Transverse colon (tissue), 4 donors: ENCODE measurements at regions not wholly inside any gene's neighbourhood (a gene's known extent, or its start where the extent isn't known, plus 50 kb on each side); places are given as distances from the start of the nearest gene placed in this dataset.

Experiments
- DNase-seq: peaks from one replicate; pipeline ENCODE4 v3.0.0-alpha.2; 2019
- H3K27ac ChIP-seq, 4 donors: fragments of 200-600 bp; sonication (generic); 2 replicates each; pipeline ENCODE4 v1.5.1; 2016 to 2018; ENCODE audit warnings: inconsistent platforms in 4 of 4
- H3K27me3 ChIP-seq: fragments of 200-600 bp; sonication (generic); 2 replicates; pipeline ENCODE4 v1.5.1; 2017; ENCODE audit warnings: inconsistent platforms
- H3K36me3 ChIP-seq, 4 donors: fragments of 200-600 bp; sonication (generic); 2 replicates each; pipeline ENCODE4 v1.5.1; 2017 to 2019; ENCODE audit warnings: inconsistent platforms in 4 of 4
- H3K4me1 ChIP-seq, 4 donors: fragments of 200-600 bp; sonication (generic); 2 replicates each; pipeline ENCODE4 v1.5.1; 2017 to 2020; ENCODE audit warnings: inconsistent platforms in 4 of 4
- H3K4me3 ChIP-seq, 4 donors: fragments of 200-600 bp; sonication (generic); 1 replicate in 1 of 4; 2 replicates in 3 of 4; pipeline versions ENCODE4 v1.5.1 to v1.6.1; 2017 to 2019; ENCODE audit warnings: inconsistent platforms in 4 of 4
- H3K9me3 ChIP-seq, 2 donors: fragments of 200-600 bp; sonication (generic); 2 replicates each; pipeline ENCODE4 v1.5.1; 2017 to 2019; ENCODE audit warnings: inconsistent platforms in 2 of 2
- CTCF ChIP-seq, 5 experiments: fragments of 200-600 bp in 3 of 5; fragments of 450-650 bp in 2 of 5; sonication (generic) in 3 of 5; IDR thresholded peaks; 1 replicate in 2 of 5; 2 replicates in 3 of 5; pipeline ENCODE4 v1.5.1; 2016 to 2017; ENCODE audit warnings: antibody characterized with exemption in 5 of 5, inconsistent platforms in 3 of 5, mild to moderate bottlenecking in 2 of 5, moderate library complexity in 1 of 5
- EP300 ChIP-seq: sonication (generic); formaldehyde crosslinking; IDR thresholded peaks from one replicate; pipeline ENCODE4 v1.6.1; 2017; ENCODE audit warnings: antibody characterized with exemption, low read depth
- POLR2A ChIP-seq: fragments of 450-650 bp; IDR thresholded peaks from one replicate; pipeline ENCODE4 v1.6.1; 2016; ENCODE audit warnings: antibody characterized with exemption, mild to moderate bottlenecking, moderate library complexity
- POLR2AphosphoS5 ChIP-seq, 3 donors: sonication (generic); formaldehyde crosslinking; IDR thresholded peaks; one replicate each; pipeline ENCODE4 v1.6.1; 2016; ENCODE audit warnings: antibody characterized with exemption in 3 of 3
- WGBS, 2 donors: methylation state at CpG; one replicate each; pipeline ENCODE4 v1.1.5; 2018; ENCODE audit warnings: low coverage in 1 of 2; 5-methylcytosine and 5-hydroxymethylcytosine counted together
- in situ Hi-C, 4 donors: fragments of 200-750 bp; cut with MboI; loops; one replicate each; pipeline versions ENCODE4 v1.15.0 to v1.15.1; 2017; ENCODE audit warnings: low sequenced_read_pairs in 3 of 4, low pct_ligation_motif_present in 1 of 4, low pct_unique_long_range_greater_than_20kb in 1 of 4
- intact Hi-C: fragments of 100-400 bp; cut with DNase I; formaldehyde crosslinking; loops from one replicate; pipeline ENCODE4 v1.15.1; 2023; ENCODE audit warnings: low total_unique reads

- intact Hi-C loops (no loop called here), in situ Hi-C loops (no loop called here)
- Histone ChIP-seq H3K9me3 (no peaks in the 10 kb centered on the region), H3K4me1 (no peaks in the 10 kb centered on the region), H3K27ac (no peak overlapping the region), H3K36me3 (no peaks in the 10 kb centered on the region), H3K27me3 (no peaks in the 10 kb centered on the region), H3K4me3 (no peak overlapping the region)
- no peak for TF ChIP-seq CTCF (IDR thresholded peaks at IDR 0.05)
- TF ChIP-seq POLR2AphosphoS5 (IDR thresholded peaks at IDR 0.05): no peak
- TF ChIP-seq EP300: no peak
- TF ChIP-seq POLR2A: no peak
- DNase-seq: no peak
- WGBS, 2 donors: 57 to 74% methylated on average over 3 to 5 of the region's 5 CpGs
Observed at GRCh38 chr10:61028861-61029361, 84.9 kb upstream of the RHOBTB1 start.

DNA sequence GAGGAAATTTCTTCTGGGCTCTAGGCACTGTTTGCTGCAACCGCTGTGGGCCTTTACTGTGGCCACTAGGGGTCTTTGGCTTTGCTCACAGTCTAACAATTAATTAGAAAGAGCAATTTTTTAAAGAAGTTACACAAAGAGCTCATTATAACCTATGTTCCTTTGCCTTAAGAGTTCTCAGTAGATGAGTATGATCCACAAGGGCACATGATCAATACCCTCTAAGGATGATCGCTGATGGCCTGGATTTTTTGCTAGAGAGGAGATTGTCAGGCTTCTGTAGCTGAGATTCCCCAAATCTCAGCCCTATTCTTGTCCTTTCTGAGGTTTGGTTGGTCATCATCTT, 80.8 kb upstream of the RHOBTB1 start:
- WGBS, 2 donors: 63 to 70% methylated on average over 1 to 2 of the region's 2 CpGs
- H3K27ac ChIP-seq: no peak overlapping the region
- intact Hi-C loops: no loop called here
- H3K9me3 ChIP-seq: no peaks in the 10 kb centered on the region
- H3K4me3 ChIP-seq: no peak overlapping the region
- no peaks in the 10 kb centered on the region for H3K36me3 ChIP-seq
- H3K4me1 ChIP-seq: no peaks in the 10 kb centered on the region
- no peak for DNase-seq
- in situ Hi-C loops: no loop called here
- no peaks in the 10 kb centered on the region for H3K27me3 ChIP-seq
- TF ChIP-seq POLR2A: no peak
- peak in 4 of 5 experiments; percentile 7 to 31 (median 18) for TF ChIP-seq CTCF (IDR thresholded peaks at IDR 0.05)

GRCh38 chr10:61024151-61024855, 80.3 kb upstream of the RHOBTB1 start:
- in situ Hi-C loops: no loop called here
- no peak overlapping the region for H3K4me3 ChIP-seq
- H3K36me3 ChIP-seq: no peaks in the 10 kb centered on the region
- intact Hi-C loops: no loop called here
- no peaks in the 10 kb centered on the region for H3K4me1 ChIP-seq
- H3K27ac ChIP-seq: no peak overlapping the region
- no peak for TF ChIP-seq EP300
- no peak for TF ChIP-seq POLR2A
- no peak for TF ChIP-seq POLR2AphosphoS5 (IDR thresholded peaks at IDR 0.05)
- no peak for TF ChIP-seq CTCF (IDR thresholded peaks at IDR 0.05)
- WGBS, 2 donors: 21 to 64% methylated on average over 1 of the region's 1 CpG
- H3K9me3 ChIP-seq: no peaks in the 10 kb centered on the region
- no peaks in the 10 kb centered on the region for H3K27me3 ChIP-seq
- no peak for DNase-seq

DNA sequence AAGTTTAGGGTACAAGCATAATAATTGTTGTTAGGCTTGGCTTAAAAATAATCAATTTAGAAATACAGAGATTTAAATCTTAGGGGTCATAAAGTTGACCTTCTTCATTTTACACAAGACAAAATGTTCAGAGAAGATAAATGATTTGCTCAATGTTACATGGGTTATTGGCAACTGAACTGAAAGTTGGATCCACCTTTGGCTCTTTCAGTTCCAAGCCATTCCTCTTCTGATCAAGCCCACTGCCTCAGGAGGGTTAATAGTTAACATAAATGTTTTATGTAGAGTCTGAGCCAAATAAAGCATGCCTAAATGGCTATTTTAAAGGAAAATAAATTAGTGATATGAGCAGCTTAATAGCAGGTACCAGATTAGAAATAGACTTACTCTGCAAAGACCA, 79.1 kb upstream of the RHOBTB1 start:
- H3K27ac ChIP-seq: no peak overlapping the region

DNA sequence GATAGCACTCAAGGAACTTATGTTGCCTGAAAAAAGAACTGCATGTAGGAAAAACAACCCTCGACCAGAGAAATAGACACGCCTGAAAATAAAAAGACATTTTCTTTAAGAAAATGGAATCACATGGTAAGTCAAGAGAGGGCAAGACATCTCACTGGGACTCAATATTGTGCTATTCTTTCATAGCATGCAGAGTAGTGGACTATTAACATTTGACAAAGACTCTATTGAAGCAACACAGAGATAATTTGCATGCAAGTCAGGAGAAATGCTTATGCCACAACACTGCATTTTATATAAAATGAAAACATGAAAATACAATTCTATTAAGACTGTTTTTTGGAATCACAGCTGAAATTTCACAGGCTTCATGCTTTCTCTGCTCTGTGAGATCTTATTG, 77.9 kb upstream of the RHOBTB1 start:
- intact Hi-C loops: no loop called here
- WGBS, 2 donors: 67 to 75% methylated on average over 2 of the region's 2 CpGs
- TF ChIP-seq CTCF (IDR thresholded peaks at IDR 0.05) (no peak), POLR2AphosphoS5 (IDR thresholded peaks at IDR 0.05) (no peak), POLR2A (no peak), EP300 (no peak)
- Histone ChIP-seq H3K4me3 (no peak overlapping the region), H3K27ac (no peak overlapping the region), H3K9me3 (no peaks in the 10 kb centered on the region), H3K4me1 (no peaks in the 10 kb centered on the region), H3K36me3 (no peaks in the 10 kb centered on the region), H3K27me3 (no peaks in the 10 kb centered on the region)
- in situ Hi-C loops: no loop called here
- DNase-seq: no peak

More for the DNA sequence above, 79.1 kb upstream of the RHOBTB1 start:
- no peaks in the 10 kb centered on the region for H3K9me3 ChIP-seq
- no peaks in the 10 kb centered on the region for H3K27me3 ChIP-seq
- DNase-seq: no peak
- in situ Hi-C loops (no loop called here), intact Hi-C loops (no loop called here)
- H3K4me1 ChIP-seq: no peaks in the 10 kb centered on the region
- H3K36me3 ChIP-seq: no peaks in the 10 kb centered on the region
- H3K4me3 ChIP-seq: no peak overlapping the region
- no peak for TF ChIP-seq EP300
